Psoas muscle (tissue), 7 donors: ENCODE measurements at regions not wholly inside any gene's neighbourhood (a gene's known extent, or its start where the extent isn't known, plus 50 kb on each side); places are given as distances from the start of the nearest gene placed in this dataset.

Experiments
- ATAC-seq, 4 donors: fragments of 200-7000 bp; cut with Tn5 transposase; one replicate each; pipeline ENCODE4 v1.9.1; 2020; ENCODE audit warnings: moderate library complexity in 3 of 4, mild to moderate bottlenecking in 2 of 4
- DNase-seq, 2 donors: peaks; one replicate each; pipeline ENCODE4 v3.0.0-alpha.2; 2020
- H3K27ac ChIP-seq: fragments of 200-600 bp; one replicate; pipeline ENCODE4 v1.8.0; 2022
- H3K27me3 ChIP-seq, 3 donors: fragments of 200-600 bp in 1 of 3; one replicate each; pipeline versions ENCODE4 v1.6.1 to v1.8.0; 2013 to 2022; ENCODE audit warnings: low read length in 2 of 3, mild to moderate bottlenecking in 2 of 3, moderate library complexity in 1 of 3; ENCODE audit not compliant: insufficient read depth in 3 of 3
- H3K36me3 ChIP-seq, 2 donors: fragments of 200-600 bp in 1 of 2; one replicate each; pipeline versions ENCODE4 v1.6.1 to v1.8.0; 2013 to 2022; ENCODE audit warnings: low read depth in 1 of 2, mild to moderate bottlenecking in 1 of 2, moderate library complexity in 1 of 2; ENCODE audit not compliant: insufficient read depth in 1 of 2
- H3K4me1 ChIP-seq: fragments of 200-600 bp; one replicate; pipeline ENCODE4 v1.8.0; 2022
- H3K4me3 ChIP-seq: fragments of 200-600 bp; one replicate; pipeline ENCODE4 v1.8.0; 2022; ENCODE audit warnings: mild to moderate bottlenecking
- H3K9me3 ChIP-seq: fragments of 200-600 bp; one replicate; pipeline ENCODE4 v1.8.0; 2022
- WGBS, 3 donors: extraction: QIAGEN DNeasy Blood & Tissue Kit; methylation state at CpG; one replicate each; pipeline versions ENCODE4 v1.1.6 to v1.1.7; 2013; 5-methylcytosine and 5-hydroxymethylcytosine counted together
- intact Hi-C, 2 donors: fragments of 100-400 bp; cut with DNase I; formaldehyde crosslinking; loops; one replicate each; pipeline versions ENCODE4 v1.11.0 to v1.14.2; 2022
- TF ChIP-seq, protein P1 (sequence below): fragments of 200-600 bp; IDR thresholded peaks from one replicate; pipeline ENCODE4 v1.8.0; 2022; ENCODE audit warnings: antibody characterized with exemption
- donor health status: healthy with polysubstance abuse.
- donor health status: DM: no; HTN: no; CAD: no; lungs with moderate emphysema.
- donor health status: Bipolar disorder and iron deficiency.
- donor health status: healthy.
- donor health status: DM: yes; HTN: yes; CAD: no.
- donor health status: DM: no; HTN: no; CAD: no.
- donor health status: DM: yes; HTN: yes; CAD: no.

DNA sequence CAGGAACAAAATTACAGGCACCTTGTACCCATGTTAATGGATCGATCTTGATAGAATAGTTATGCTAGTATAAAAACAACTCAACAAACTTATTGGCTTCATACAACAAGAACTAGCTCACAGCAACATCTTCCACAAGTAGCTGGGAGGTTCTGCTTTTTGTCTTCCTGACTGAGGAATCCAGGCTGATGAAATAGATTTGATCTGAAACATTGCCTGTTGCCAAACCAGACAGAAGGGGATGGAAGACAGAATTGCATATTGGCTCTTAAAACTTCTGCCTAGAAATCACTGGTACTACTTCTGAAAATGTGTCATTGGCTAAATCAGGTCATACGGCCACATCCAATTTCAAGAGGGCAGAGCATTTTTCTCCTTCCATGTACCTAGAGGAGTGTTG lies 267.3 kb downstream of the RFC3 start:
- intact Hi-C loops, result no loop called here
- H3K9me3 ChIP-seq, result no peaks in the 10 kb centered on the region
- H3K36me3 ChIP-seq, result no peaks in the 10 kb centered on the region
- WGBS, 3 donors, result 95 to 100% (median 100%) methylated on average over 2 of the region's 2 CpGs
- H3K27me3 ChIP-seq, result no peaks in the 10 kb centered on the region
- no peak overlapping the region for H3K27ac ChIP-seq
- DNase-seq, result no peak
- H3K4me3 ChIP-seq, result no peak overlapping the region
- H3K4me1 ChIP-seq, result no peaks in the 10 kb centered on the region
- no peak for ATAC-seq
- TF ChIP-seq, protein P1, sequence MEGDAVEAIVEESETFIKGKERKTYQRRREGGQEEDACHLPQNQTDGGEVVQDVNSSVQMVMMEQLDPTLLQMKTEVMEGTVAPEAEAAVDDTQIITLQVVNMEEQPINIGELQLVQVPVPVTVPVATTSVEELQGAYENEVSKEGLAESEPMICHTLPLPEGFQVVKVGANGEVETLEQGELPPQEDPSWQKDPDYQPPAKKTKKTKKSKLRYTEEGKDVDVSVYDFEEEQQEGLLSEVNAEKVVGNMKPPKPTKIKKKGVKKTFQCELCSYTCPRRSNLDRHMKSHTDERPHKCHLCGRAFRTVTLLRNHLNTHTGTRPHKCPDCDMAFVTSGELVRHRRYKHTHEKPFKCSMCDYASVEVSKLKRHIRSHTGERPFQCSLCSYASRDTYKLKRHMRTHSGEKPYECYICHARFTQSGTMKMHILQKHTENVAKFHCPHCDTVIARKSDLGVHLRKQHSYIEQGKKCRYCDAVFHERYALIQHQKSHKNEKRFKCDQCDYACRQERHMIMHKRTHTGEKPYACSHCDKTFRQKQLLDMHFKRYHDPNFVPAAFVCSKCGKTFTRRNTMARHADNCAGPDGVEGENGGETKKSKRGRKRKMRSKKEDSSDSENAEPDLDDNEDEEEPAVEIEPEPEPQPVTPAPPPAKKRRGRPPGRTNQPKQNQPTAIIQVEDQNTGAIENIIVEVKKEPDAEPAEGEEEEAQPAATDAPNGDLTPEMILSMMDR, result no peak

DNA sequence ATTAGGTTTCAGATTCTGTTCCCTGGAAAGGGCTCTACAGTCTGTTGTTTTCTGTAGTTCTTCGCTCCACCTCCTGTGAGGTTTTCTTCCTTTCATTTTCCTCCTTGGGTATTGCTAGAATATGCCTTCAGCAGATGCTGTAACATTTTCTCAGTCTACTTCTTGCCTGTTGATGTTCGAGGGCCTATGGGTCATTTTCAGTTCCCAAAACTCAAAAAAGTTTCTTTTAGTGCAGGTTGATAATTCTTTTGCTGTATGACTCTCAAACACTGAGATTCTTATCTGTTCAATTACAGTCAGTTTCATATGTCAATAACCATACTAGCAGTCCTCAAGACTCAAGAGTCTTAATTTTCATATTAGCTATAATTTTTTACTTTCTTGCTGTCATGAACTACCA lies 268.3 kb downstream of the RFC3 start:
- Histone ChIP-seq H3K27me3 (no peaks in the 10 kb centered on the region), H3K4me1 (no peaks in the 10 kb centered on the region), H3K9me3 (no peaks in the 10 kb centered on the region), H3K27ac (no peak overlapping the region), H3K4me3 (no peak overlapping the region), H3K36me3 (no peaks in the 10 kb centered on the region)
- TF ChIP-seq, protein P1, result no peak
- DNase-seq (no peak), ATAC-seq (no peak)
- 93 to 96% (median 95%) methylated on average over 2 of the region's 2 CpGs for WGBS, 3 donors
- intact Hi-C loops, result no loop called here

DNA sequence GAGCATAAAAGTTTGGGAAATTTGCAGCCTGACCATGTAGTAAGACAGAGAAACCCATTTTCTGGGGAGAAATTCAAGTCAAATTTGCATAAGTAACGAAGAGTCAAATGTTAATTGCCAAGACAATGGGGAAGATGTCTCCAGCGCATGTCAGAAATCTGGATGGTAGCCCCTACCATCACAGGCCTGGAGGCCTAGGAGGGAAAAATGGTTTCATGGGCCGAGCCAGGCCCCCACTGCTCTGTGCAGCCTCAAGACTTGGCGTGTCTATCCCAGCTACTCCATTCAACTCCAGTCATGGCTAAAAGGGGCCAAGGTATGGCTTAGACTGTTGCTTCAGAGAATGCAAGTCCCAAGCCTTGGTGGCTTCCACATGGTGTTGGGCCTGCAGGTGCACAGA lies 269.8 kb downstream of the RFC3 start:
- H3K4me1 ChIP-seq, result no peaks in the 10 kb centered on the region
- H3K27ac ChIP-seq, result no peak overlapping the region
- WGBS, 3 donors, result 96 to 100% (median 97%) methylated on average over 4 of the region's 4 CpGs
- DNase-seq (no peak), ATAC-seq (no peak)
- intact Hi-C loops, result no loop called here
- H3K27me3 ChIP-seq, result no peaks in the 10 kb centered on the region
- no peak overlapping the region for H3K4me3 ChIP-seq
- no peaks in the 10 kb centered on the region for H3K36me3 ChIP-seq
- H3K9me3 ChIP-seq, result no peaks in the 10 kb centered on the region
- TF ChIP-seq, protein P1, result no peak

DNA sequence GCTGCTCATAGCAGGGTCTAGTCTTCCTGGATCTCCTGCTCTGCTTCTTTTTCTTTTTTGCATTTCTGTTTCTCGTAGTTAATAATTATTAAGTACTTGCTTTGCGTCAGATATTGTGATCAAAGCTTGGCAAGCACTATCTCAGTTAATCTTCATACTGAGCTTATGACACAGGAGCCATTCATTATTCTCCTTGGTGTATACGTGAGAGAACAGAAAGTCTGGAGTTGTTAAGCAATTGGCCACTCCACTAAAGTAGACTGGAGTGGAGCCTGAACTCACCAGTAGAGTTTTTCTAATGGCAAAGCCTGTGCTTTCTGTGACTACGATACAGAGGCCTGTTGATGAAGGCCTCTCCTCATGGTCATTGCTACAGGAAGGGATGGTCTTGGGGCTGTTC lies 285.9 kb downstream of the RFC3 start:
- WGBS, 3 donors, result 74 to 79% (median 79%) methylated on average over 4 of the region's 4 CpGs
- no peaks in the 10 kb centered on the region for H3K27me3 ChIP-seq
- no peaks in the 10 kb centered on the region for H3K36me3 ChIP-seq
- H3K4me3 ChIP-seq, result no peak overlapping the region
- H3K4me1 ChIP-seq, result no peaks in the 10 kb centered on the region
- no peak overlapping the region for H3K27ac ChIP-seq
- ATAC-seq (no peak), DNase-seq (no peak)
- TF ChIP-seq, protein P1, result no peak
- H3K9me3 ChIP-seq, result peaks cover 3% of the 10 kb centered on the region
- intact Hi-C loops, result no loop called here

DNA sequence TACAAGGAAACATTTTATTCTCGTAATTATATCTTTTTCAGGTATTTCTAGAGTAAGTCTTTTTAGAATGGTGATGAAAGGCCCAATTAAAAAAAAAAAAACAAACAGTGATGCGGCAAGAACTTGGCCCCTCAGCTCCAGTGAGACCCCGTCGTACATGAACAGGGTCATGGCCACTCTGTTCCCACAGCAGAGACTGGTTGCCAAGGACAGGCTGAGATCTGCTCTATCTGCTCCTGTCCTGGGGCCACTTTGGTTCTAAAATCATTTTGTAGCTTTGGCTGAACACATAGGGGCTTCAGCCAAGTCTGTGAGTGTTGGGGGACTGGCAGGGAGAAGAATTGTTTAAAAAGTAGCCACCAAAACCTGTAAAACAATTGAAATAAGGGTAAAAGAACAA lies 286.9 kb downstream of the RFC3 start:
- intact Hi-C loops, result no loop called here
- Histone ChIP-seq H3K27me3 (no peaks in the 10 kb centered on the region), H3K4me1 (no peaks in the 10 kb centered on the region), H3K27ac (no peak overlapping the region), H3K9me3 (peaks cover 3% of the 10 kb centered on the region), H3K36me3 (no peaks in the 10 kb centered on the region), H3K4me3 (no peak overlapping the region)
- TF ChIP-seq, protein P1, result no peak
- no peak for DNase-seq
- no peak for ATAC-seq
- WGBS, 3 donors, result 79 to 84% (median 83%) methylated on average over 4 of the region's 4 CpGs
